HEK293T (cell line): ENCODE measurements at regions not wholly inside any gene's neighbourhood (a gene's known extent, or its start where the extent isn't known, plus 50 kb on each side); places are given as distances from the start of the nearest gene placed in this dataset.

Source experiments
- LEF1 ChIP-seq: fragments of 450-650 bp; IDR thresholded peaks from 2 replicates; pipeline ENCODE4 v1.6.1; 2017; ENCODE audit warnings: mild to moderate bottlenecking, borderline replicate concordance
- PKNOX1 ChIP-seq: fragments of 450-650 bp; IDR thresholded peaks from 2 replicates; pipeline ENCODE4 v1.6.1; 2016

DNA sequence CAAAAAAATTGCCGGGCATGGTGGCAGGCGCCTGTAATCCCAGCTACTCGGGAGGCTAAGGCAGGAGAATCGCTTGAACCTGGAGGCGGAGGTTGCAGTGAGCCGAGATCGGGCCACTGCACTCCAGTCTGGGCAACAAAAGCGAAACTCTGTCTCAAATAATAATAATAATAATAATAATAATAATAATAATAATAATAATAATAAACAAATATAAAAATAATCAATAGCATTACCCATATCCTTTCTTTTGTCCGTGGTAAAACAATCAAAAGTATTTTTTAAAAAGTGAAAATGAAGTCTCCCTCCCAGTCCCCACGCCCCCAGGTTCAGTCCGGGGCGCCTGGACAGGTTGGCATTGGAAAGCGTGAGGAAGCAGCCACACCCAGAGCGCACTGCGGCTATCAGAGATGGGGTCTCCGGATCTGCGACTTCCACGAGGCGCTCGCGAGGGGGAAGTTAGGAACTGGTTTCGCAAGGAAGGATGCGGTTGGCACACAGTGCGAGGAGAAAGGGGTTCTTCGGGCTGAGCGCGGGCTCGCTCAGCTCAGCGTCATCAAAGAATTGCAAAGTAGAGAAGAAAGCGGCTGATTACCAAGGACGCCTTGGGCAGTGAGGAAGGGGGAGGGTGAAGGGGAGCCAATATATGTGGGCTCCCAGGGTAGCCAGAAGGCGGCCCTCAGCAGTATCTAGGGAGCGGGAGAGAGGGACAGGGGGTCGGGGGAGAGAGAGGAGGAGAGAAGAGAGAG, 69.5 kb upstream of the EPHB3 start:
- TF ChIP-seq LEF1 (no peak), PKNOX1 (no peak)
